GM19467 (cell line): ENCODE measurements at regions not wholly inside any gene's neighbourhood (a gene's known extent, or its start where the extent isn't known, plus 50 kb on each side); places are given as distances from the start of the nearest gene placed in this dataset.
"Not testable (repeated sequence)": the region's sequence is repeated elsewhere in the genome, so short reads cannot be mapped to it uniquely, and the experiment has no call there.

Experiments
- ATAC-seq: cut with Tn5 transposase; IDR thresholded peaks from one replicate; pipeline ENCODE4 v1.9.1; 2021; ENCODE audit warnings: mild to moderate bottlenecking, moderate library complexity; ENCODE audit not compliant: unreplicated experiment

DNA sequence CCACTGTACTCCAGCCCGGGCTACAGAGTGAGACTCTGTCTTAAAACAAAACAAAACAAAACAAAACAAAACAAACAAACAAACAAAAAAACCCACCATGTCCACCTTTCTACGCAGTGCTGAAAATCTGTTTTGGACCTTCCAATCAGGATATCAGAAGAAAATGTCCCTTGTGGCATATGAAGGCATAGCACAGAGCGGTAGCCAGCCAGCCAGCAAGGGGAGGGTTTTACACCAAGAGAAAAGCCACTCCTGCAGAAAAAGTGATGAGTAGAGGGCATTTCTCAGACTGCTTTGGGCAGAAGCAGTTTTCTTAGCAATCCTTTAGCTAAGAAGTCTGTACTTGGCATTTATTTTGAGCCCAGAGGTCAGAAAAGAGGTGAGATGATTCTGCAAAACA, 612.2 kb downstream of the TYW1 start:
- ATAC-seq, result no peak

DNA sequence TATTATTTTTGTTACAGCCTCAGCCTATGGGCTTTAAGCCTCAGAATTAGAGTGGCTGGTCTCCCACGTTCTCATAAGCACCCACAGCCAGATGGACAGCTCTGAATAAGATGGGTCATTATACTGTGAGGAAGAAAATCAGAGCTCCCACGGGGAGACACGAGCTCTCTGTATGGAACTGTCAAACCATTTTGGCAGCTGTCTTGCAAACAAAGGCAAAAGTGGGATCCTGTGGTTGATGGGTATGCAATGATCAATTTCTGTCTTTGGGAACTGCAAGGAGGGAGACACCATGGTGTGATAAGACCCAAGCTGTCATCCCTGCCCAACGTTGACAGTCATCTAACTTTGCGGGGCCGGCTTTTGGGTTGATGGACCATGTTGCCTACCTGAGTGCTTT, 614.3 kb downstream of the TYW1 start:
- no peak for ATAC-seq

DNA sequence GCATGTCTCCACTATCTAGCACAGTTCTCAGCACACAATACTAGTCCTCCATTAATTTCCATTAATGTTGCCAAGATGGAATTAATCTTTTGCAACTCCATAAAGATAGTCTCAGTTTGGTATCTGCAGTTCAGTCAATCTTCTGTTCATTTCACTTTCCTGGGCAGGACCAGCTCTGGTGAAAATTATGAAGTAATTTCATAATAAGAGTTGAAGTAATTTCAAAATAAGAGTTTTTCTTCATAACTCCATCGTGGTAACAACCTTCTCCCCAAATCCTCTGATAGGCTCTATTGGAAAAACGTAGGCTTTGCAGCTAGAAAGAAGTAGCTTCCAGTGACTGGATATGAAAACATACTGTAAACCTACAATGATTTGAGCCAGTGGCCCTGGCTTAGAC, 618.2 kb downstream of the TYW1 start:
- ATAC-seq, result no peak

DNA sequence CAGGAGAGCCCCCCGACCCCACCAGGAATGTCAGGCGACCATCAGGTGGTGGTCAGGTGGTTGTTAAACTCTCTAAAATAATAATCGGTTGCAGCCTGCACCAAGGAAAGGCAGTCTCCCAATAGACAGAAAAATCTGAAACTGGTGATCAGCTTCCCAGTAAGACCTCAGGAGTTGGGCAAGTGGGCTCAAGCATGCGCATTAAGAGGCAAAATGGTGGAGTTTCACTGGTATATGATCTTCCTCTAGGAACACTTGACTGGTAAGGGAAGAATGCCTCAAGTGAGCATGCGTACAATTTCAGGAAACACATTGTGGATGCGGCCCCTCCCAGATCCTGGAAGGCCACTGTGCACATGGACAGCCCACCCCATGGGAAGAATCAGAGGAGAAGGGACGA, 619.9 kb downstream of the TYW1 start:
- no peak for ATAC-seq

DNA sequence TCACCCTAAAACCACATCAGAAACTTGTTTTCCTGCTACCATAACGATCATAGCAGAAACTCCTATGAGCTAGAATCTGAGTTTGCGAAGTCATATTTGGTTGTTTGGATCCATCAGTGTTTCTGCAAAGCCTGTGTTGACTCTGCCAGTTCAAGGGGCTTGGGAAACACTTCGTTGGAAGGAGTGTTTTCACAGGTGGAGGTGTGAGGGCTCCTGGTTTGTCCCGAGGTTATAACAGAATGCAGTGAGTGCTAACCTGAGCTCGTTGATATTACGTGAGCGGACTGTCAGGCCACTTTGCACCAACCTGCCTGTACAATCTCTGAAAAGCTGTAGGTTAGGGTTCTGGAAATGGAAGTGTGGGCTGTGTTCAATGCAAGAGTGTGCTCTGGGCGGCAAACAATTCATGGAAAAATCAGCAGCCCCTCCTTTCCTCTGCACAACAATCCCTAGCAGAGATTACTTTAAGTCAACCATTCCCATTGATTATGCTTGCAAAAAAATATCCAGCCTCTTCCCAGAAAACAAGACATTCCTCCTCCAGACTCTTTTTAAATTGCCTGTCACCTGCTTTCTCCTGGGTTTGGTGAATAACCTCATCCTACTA, 622.0 kb downstream of the TYW1 start:
- no peak for ATAC-seq

DNA sequence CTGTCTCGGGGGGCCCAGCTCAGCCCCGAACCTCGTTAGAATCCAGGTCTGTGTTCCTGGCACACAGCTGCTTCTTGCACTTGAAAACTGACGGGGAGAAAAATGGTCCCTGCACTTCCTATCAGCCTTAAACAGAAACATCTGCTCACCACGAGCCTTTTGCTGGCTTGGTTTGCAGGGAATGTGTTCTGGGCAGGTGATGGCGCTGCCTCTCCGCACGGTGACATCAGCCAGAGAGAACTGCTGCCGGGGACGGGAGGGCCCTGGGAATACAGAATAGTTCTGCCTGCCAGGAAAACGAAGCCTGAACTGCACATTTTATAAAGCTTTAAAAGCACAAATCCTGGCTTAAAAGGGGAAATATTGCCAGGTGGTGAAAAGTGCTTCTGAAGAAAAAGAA, 622.5 kb downstream of the TYW1 start:
- ATAC-seq, result no peak

DNA sequence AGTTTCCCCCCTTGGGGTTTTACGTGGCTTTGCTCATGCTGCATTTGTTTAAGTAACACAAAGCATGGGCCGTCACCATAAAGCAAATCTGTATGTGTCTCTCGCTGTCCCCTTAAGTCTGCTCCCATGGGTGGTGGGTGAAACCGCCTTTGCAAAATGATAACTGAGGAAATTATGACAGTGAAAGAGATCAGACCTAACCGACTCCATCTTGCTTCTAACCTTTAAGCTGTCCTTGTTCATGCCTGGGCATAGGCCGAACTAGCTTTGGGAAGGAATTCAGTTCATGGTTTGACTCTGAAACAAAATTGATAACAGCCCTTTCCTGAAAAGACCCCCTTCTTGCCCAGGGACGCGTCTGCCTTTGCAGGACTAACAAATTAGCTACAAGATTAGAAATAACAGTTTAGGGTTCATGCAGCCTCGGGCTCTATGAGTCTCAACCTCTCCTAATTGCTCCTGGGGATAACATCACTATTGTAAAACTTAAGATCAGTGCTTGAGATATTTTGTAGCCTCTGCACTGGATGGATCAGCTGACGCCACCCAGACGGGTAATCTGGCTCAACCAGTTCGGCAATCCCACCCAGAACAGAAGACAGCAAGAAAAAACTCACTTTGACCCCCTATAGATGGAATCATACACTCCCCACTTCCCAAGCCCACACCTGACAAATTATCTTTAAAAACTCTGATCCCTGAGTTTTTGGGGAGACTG, 623.7 kb downstream of the TYW1 start:
- no peak for ATAC-seq

DNA sequence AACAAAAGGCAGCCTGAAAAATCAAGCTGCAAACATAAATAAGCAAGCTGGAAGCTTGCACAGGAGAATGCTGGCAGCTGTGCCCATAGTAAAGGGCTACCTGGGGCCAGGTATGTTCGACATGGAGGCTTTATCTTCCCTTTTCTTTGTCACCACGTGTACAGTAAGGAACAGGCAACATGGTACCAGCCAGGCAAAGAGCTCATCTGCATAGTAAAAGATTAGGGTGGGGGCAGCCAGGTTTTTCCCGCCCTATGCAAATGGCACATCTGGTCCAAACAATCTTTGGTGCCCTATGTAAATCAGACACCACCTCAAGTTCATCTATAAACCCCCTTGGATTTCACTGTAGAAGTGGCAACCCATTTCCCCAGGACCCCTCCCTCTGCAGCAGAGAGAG, 625.1 kb downstream of the TYW1 start:
- no peak for ATAC-seq

DNA sequence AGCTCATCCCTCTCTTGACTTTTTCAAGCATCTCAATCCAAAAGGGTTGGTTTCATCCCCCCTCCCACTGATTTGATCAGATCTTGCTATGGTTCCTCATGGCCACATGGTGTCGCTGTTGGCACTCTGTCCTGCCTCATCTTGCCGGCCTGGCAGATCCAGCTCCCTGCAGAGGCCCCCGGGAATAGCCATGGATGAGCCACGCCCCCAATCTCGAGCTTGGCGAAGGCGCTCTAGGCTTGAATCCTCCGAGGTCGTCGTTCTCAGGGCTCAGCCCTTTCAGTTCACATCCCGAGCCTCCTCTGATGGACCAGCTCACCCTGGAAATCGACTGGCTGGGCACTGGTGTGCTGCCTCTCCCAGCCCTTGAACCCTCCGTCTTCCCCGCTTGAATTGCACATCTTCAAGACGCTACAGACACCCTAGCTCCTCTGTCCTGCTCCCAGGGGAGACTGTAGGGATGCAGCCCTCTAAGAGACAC, 628.7 kb downstream of the TYW1 start:
- ATAC-seq, result no peak

DNA sequence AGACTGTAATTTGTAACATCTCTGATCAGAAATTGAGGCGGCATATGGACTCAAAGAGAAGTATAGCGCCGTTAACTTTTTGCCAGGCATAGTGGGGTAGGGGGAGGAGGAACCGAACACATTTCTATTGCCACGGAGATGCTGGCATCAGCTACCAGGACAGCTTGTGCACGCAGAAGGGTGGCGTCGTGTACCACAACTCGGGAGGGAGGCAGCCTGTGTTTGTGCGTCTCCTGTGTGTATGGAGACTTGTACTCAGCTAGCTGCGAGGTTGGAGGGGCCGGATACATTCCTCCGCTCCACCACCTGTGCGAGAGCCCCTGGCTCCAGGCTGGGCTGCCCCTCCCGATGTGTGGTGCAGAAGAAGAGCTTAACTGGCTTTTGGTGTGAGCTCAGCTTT, 634.8 kb downstream of the TYW1 start:
- no peak for ATAC-seq

DNA sequence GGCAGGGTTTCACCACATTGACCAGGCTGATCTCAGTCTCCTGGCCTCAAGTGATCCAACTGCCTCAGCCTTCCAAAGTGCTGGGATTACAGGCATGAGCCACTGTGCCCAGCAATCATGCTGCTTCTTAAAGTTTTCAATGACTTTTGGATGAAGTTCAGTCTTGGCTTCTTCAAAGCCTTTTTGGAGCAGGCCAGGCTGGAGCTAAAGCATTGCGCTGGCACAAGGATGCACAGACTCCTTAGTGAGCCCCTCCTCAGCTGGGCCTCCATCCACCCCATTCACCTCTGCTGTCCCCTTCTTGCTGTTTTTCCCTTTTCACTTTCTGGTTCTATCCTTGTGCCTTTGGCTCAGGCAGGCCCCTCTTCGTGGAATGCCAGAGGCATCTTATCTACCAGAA, 638.6 kb downstream of the TYW1 start:
- no peak for ATAC-seq

DNA sequence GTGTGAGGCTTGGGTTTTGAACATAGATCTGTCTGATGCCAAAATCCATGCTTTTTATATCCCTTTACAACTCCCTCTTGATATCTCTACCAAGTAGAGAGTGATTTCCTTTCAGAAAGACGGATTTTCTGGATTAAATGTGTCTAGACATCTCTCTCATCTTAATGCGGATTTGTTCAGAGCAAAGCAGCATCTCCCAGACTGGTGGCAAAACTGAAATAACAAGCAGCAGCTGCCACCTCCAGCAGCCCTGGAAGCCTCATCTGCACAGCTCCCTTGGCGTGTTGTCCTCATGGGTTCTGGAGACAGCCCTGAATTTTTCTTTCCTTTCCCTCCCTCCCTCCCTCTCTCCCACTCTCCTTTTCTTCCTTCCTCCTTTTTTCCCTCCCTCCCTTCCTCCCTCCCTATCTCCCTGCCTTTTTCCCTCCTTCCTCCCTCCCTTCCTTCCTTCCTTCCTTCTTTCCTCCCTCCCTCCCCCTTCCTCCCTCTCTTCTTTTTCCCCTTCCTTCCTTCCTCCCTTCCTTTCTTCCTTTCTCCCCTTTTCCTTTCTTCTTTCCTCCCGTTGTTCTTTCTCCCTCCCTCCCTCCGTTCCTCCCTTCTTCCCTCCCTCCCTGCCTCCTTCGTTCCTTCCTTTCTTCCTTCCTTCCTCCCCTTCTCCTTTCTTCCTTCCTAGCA, 639.9 kb downstream of the TYW1 start:
- ATAC-seq, result no peak

DNA sequence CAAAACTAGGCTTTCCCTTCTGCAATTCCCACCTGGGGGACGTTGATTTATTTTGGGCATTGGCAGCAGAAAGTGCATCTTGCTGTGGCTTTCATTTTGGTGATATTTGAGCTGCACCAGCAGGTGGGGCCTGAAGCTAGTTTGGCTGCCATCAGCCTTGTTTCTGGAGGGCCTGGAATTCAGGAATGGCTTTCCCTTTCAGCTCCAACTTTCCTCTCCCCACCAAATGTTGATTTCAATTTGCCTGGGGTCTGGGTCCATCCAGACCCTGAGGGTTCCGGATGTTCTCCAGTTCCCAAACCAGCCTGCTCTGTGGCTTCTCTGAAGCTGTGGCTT, 640.4 kb downstream of the TYW1 start:
- ATAC-seq, result no peak

DNA sequence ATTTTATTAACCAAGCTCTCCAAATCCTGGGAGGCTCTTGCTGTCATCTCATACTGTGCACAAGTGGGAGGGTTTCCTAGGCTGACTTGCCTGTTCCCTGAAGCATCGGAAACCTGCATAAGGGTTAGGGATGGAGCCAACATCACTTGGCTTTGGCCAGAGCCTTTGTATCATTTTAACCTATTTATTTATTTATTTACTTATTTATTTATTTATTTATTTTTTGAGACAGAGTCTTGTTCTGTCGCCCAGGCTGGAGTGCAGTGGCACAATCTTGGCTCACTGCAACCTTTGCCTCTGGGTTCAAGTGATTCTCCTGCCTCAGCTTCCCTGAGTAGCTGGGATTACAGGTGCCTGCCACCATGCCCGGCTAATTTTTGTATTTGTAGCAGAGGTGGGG, 645.9 kb downstream of the TYW1 start:
- not testable (repeated sequence) for ATAC-seq

DNA sequence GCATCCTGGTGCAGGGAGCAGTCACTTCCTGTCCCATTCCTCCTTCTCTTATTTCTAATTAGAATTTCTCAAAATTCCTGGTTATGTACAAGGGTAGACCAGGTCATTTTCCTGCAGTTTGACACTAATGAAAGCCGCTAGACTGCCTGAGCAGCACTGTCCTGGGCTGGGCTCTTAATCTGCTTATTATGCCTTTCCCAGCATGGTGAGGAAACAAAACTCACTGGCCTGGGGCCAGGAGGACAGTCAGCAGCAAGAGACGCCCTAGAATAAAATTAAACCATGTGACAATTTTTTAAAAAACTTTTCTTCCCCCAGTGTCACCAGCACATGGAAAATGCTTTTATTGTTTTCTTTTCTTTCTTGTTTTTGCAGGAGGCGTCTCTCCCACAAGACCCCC, 647.5 kb downstream of the TYW1 start:
- ATAC-seq, result no peak

DNA sequence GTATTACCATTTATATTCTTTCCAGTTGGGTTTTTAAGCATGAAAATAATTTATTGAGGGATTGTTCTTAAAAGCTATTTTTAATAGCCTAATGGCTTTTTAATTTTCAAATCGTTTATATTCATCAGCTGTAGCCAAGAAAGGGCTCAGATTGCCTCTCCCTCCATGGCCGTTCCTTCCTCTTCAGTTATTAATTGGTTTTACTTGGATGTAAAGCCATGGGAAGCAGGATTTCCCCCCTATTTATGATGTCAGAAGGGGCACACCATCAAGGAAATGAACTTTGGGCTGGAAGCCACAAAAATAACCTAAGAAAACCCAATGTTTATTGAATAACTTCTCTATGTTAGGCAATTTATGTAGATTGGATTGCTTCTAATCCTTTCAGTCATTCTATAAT, 656.3 kb downstream of the TYW1 start:
- no peak for ATAC-seq

DNA sequence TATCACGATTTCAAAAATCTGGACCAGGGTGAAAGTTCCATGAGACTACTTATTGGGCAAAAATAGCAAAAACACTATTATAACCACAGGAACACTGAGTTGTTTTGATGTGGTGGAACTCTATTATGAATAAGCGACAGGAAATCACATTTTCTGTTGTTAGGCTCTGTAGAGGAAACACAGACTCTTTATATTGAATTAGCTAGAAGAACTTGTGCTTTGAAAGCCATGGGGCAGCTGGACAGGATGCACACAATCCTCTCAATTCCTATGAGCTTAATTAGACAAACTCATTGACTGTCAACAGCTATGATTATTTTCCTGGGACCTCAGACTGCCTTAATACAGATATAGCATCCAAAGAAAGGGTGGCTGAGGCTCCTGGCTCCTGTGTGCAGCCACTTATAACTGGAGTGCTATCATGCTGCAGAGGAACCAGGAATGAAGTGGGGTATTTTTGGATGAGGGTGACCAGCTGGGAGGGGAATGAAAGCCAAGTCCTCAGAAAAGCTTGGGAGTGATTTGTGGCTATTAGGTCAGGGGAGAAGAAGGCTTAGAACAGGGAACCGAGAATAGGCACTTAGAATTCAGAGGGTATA, 657.3 kb downstream of the TYW1 start:
- no peak for ATAC-seq

DNA sequence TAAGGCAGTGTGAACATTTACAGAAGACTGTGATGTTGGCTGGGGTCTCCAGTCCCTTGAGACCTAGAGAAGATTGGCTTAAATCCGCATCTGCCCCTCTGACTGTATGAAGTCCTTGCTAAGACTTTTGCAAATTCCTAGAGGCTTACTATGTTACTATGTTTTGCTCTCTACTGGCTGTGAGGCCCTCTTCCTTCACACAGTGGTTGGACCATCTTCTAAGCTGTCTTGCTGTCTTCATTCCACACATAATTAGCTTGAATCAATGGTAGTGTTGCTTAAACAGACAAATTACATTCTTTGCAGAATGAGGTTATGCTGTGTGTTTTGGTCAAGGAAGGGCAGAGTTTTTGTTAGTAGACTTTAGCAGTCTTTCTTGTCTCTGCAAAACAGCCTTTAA, 658.0 kb downstream of the TYW1 start:
- ATAC-seq, result no peak

DNA sequence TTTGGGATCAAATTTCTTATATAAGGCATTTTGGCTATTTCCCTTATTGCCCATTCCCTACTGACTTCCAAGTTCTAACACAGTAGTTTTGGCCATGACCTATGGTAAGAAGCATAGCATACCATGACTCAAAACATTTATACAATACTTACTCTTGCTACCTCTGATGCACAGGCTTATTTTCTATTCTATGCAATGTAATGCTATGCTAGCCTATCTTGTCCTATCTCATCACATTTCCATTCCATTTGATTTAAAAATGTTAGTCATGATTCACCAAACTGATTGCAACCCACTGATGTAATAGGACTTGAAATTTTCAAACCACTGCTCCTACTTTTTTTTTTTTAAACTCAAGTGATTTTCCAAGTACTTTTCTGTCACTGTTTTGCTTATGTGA, 658.5 kb downstream of the TYW1 start:
- no peak for ATAC-seq

DNA sequence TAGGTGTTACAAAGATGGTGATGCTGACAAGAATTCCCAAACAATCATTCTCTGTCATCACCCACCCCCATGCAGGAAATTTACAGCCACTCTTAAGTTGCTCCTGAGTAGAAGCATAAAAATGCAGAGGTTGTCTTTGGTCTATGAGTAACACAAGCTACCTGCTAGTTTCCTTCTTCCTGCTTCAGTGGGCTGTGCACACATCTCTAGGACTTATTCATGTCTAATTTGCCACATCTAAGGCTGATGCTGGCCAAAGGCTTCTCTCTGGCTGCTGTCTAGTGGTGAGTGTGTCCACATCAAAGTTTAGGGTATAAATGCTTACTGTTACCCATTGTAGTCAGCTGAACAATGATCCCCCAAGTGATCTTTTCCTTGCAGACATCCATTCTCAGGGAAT, 662.5 kb downstream of the TYW1 start:
- no peak for ATAC-seq

DNA sequence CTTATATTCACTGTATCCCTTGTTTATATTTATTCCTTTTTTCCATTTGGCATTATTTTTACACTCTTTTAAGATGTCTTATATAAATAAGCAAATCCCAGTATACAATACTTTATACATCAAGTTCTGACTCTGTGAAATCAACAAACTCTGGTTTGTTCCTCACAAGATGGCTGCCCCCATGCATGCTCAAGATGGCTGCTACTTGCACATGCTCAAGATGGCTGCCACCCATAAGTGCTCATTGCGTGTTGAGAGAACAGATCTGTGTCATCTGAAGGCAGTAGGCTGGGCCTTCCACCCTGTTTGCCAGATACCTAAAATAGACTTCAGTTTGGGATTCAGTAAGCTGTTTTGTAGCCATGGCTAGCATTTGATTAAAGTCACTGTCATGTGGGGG, 666.2 kb downstream of the TYW1 start:
- no peak for ATAC-seq

DNA sequence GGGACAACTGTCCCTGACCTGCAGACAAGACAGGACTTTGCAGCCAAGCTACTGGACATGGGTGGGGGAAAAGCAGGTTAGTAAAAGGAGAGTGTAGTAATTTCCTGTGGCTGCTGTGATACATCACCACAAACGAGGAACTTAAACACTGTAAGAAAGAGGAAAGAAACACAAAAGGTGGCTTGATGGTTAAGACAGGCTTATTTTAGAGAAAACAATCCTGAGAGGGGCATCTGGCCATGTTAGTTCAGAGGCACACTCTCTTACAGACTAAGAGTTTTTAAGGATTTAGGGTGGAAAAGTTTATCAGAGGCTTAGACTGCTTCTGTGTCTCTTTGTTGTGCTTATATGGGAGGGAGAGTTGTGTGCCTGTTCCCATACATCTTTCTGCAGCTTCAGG, 667.0 kb downstream of the TYW1 start:
- ATAC-seq, result no peak
